Ascending aorta (tissue), 2 donors: ENCODE measurements at regions not wholly inside any gene's neighbourhood (a gene's known extent, or its start where the extent isn't known, plus 50 kb on each side); places are given as distances from the start of the nearest gene placed in this dataset.

Experiments used
- DNase-seq, 2 donors: peaks; one replicate each; pipeline ENCODE4 v3.0.0-alpha.2; 2019; ENCODE audit warnings: low spot score in 2 of 2
- H3K27ac ChIP-seq, 2 donors: fragments of 200-600 bp; sonication (generic); one replicate each; pipeline ENCODE4 v1.5.1; 2016 to 2017; ENCODE audit warnings: mild to moderate bottlenecking in 1 of 2
- H3K27me3 ChIP-seq: fragments of 200-600 bp; sonication (generic); one replicate; pipeline ENCODE4 v1.5.1; 2017
- H3K36me3 ChIP-seq, 2 donors: fragments of 200-600 bp; sonication (generic); one replicate each; pipeline ENCODE4 v1.5.1; 2016
- H3K4me1 ChIP-seq, 2 donors: fragments of 200-600 bp; sonication (generic); one replicate each; pipeline ENCODE4 v1.5.1; 2016 to 2017; ENCODE audit warnings: mild to moderate bottlenecking in 1 of 2
- H3K4me3 ChIP-seq, 2 donors: fragments of 200-600 bp; sonication (generic); one replicate each; pipeline ENCODE4 v1.5.1; 2016 to 2017; ENCODE audit warnings: mild to moderate bottlenecking in 1 of 2
- H3K9me3 ChIP-seq, 2 donors: fragments of 200-600 bp; sonication (generic); one replicate each; pipeline ENCODE4 v1.5.1; 2016
- intact Hi-C: fragments of 100-400 bp; cut with DNase I; formaldehyde crosslinking; loops from one replicate; pipeline ENCODE4 v1.15.1; 2023
- TF ChIP-seq, protein P1 (sequence below), 3 experiments: fragments of 200-600 bp in 2 of 3; fragments of 450-650 bp in 1 of 3; sonication (generic) in 2 of 3; IDR thresholded peaks; one replicate each; pipeline ENCODE4 v1.5.1; 2016 to 2019; ENCODE audit warnings: antibody characterized with exemption in 3 of 3, mild to moderate bottlenecking in 1 of 3, moderate library complexity in 1 of 3

DNA sequence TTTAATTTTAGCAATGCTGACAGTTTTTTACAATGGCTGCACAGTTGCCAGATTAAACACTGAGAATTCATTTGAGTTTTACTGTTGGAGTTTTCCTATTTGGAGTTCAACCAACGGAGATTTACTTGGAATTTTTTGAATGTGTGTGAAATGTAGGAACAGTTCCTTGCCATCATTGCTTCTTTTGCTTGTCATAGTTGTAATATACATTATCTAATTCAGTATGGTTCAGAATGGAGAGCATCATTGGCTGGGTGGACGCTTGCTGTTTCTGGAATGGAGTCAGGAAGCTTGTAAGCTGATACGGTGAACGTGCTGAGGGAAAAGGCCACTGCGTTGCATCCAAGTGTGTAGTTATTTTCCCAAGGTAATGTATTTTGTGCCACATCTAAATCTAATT is 404.3 kb upstream of the KLF6 start:
- intact Hi-C loops, result no loop called here
- Histone ChIP-seq H3K36me3 (no peaks in the 10 kb centered on the region), H3K27me3 (no peaks in the 10 kb centered on the region), H3K9me3 (no peaks in the 10 kb centered on the region), H3K27ac (no peak overlapping the region), H3K4me1 (no peaks in the 10 kb centered on the region), H3K4me3 (no peak overlapping the region)
- TF ChIP-seq, protein P1, sequence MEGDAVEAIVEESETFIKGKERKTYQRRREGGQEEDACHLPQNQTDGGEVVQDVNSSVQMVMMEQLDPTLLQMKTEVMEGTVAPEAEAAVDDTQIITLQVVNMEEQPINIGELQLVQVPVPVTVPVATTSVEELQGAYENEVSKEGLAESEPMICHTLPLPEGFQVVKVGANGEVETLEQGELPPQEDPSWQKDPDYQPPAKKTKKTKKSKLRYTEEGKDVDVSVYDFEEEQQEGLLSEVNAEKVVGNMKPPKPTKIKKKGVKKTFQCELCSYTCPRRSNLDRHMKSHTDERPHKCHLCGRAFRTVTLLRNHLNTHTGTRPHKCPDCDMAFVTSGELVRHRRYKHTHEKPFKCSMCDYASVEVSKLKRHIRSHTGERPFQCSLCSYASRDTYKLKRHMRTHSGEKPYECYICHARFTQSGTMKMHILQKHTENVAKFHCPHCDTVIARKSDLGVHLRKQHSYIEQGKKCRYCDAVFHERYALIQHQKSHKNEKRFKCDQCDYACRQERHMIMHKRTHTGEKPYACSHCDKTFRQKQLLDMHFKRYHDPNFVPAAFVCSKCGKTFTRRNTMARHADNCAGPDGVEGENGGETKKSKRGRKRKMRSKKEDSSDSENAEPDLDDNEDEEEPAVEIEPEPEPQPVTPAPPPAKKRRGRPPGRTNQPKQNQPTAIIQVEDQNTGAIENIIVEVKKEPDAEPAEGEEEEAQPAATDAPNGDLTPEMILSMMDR (IDR thresholded peaks at IDR 0.05), result no peak
- no peak for DNase-seq

DNA sequence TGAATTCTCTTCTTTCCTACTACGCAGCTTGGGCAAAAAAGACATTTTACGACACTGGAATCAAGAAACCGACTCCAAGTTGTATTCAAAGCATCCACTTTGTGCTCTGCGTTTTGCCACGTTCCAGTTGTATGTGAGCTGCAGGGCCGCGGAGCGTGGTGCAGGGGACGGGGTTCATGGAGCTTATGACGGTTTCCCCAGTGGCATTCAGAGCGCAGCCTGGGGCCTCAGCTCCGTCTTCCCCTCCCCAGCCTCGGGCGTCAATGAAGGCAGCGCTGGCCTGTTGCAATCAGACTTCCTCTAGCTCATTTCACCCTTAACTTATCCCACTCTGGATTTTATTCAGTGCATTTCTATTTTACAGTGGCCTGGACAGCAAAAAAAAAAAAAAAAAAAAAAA is 403.4 kb upstream of the KLF6 start:
- no peak for DNase-seq
- no peak overlapping the region for H3K4me3 ChIP-seq
- H3K9me3 ChIP-seq, result no peaks in the 10 kb centered on the region
- H3K27ac ChIP-seq, result no peak overlapping the region
- intact Hi-C loops, result no loop called here
- peaks cover 0 to 7% of the 10 kb centered on the region in 2 donors for H3K4me1 ChIP-seq
- H3K36me3 ChIP-seq, result no peaks in the 10 kb centered on the region
- H3K27me3 ChIP-seq, result no peaks in the 10 kb centered on the region
- TF ChIP-seq, protein P1 (IDR thresholded peaks at IDR 0.05), result no peak

DNA sequence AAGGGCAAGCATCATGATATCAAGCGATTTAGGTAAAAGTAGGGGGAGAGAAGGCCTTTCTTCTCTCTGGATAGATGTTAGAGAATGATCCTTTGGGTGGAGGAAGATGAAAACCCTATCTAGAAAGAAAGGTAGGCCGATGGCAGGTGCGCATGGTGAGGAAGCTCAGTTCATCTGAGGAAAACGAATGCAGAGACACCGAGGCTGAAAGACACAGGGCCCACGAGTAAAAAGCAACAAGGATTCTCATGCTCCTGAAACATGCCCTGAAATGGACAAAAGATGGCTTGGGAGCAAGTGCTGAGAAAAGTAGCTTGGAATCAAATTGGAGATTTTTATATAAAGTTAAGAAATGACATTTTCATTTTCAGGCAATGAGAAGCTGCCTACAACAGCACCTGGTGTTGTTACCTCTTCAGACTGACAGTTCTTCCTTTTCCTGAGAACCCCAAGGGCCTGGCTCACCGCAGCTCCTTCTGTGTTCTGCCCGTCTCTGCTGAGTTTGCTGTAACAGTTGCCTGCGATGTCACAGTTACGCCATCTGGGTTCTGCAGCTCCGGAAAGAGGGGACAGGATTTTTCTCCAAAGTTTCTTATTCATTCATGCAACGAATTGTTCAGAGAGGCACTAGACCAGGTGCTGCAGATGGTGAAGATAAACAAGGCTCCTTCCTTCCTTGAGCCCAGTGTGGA is 402.0 kb upstream of the KLF6 start:
- Histone ChIP-seq H3K9me3 (no peaks in the 10 kb centered on the region), H3K27ac (no peak overlapping the region), H3K36me3 (no peaks in the 10 kb centered on the region), H3K4me1 (peaks cover 0 to 8% of the 10 kb centered on the region in 2 donors), H3K4me3 (no peak overlapping the region), H3K27me3 (no peaks in the 10 kb centered on the region)
- TF ChIP-seq, protein P1 (IDR thresholded peaks at IDR 0.05), result no peak
- intact Hi-C loops, result no loop called here
- DNase-seq, result no peak

DNA sequence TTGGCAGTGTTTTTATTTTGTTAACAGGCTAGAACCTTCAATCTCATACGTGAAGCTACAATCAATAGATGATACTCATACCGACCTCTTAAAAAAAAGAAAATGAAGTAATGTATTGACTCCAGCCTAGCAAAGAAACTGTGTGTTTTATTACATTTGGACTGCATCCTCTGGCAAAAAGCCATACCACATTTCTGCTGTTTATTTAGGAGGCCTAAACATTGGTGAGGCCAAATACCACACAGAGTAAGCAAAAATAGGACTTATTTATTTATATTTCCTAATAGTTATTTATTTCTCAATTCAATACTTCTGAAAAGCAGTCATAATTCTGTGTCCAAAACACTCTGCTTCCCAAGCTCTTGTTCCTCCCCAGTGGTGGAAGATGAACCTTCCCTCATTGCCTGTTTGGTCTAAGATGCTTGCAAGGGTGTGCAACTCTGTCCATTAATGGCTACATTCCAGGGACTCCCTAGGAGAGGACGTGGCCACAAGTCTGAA is 398.8 kb upstream of the KLF6 start:
- peaks cover 0 to 8% of the 10 kb centered on the region in 2 donors for H3K4me1 ChIP-seq
- no peak for DNase-seq
- no peak overlapping the region for H3K4me3 ChIP-seq
- TF ChIP-seq, protein P1 (IDR thresholded peaks at IDR 0.05), result no peak
- H3K27me3 ChIP-seq, result no peaks in the 10 kb centered on the region
- H3K9me3 ChIP-seq, result no peaks in the 10 kb centered on the region
- intact Hi-C loops, result no loop called here
- H3K27ac ChIP-seq, result no peak overlapping the region
- H3K36me3 ChIP-seq, result no peaks in the 10 kb centered on the region

DNA sequence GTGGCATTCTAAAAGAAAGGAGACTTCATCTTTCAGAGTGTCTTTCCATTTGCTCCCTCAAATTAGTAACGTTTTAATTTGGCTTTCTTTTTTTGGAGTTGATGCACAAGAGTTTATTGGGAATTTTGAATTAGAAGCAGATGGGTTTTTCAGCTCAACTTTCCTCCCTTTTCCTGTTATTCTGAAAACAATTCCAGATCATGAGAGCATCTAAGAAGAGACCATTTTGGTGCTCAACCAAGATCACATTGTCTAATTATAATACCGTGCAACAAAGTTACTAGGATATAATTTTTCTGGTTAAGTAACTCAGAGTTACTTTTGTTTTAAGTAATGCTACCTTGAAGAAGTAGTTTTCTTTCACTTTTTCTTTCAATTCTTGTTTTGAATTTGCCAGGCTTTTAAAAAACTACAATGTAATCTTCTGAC is 396.6 kb upstream of the KLF6 start:
- Histone ChIP-seq H3K4me3 (no peak overlapping the region), H3K9me3 (no peaks in the 10 kb centered on the region), H3K4me1 (peaks cover 0 to 10% of the 10 kb centered on the region in 2 donors), H3K36me3 (no peaks in the 10 kb centered on the region), H3K27ac (no peak overlapping the region), H3K27me3 (no peaks in the 10 kb centered on the region)
- DNase-seq, result no peak
- intact Hi-C loops, result no loop called here
- TF ChIP-seq, protein P1 (IDR thresholded peaks at IDR 0.05), result no peak
